ENCODE measurements at regions not wholly inside any gene's neighbourhood (a gene's known extent, or its start where the extent isn't known, plus 50 kb on each side); places are given as distances from the start of the nearest gene placed in this dataset.

GRCh38 chr10:32167450-32167849 is 111.2 kb upstream of the KIF5B start:
- TF ChIP-seq CTCF (IDR thresholded peaks at IDR 0.05 in 2 of 3, conservative IDR thresholded peaks at IDR 0.05 in 1 of 3; ENCODE audit: insufficient read depth in 2 of 3, low read depth in 1 of 3, low read length in 3 of 3) (no peak), HOXB6 (CRISPR knock-in tag; IDR thresholded peaks at IDR 0.05; ENCODE audit: borderline replicate concordance) (no peak), PHTF2 (CRISPR knock-in tag; IDR thresholded peaks at IDR 0.05) (no peak), MYC (IDR thresholded peaks at IDR 0.05; ENCODE audit: low read depth, low read length) (no peak), MYC (CRISPR knock-in tag; IDR thresholded peaks at IDR 0.05; ENCODE audit: borderline replicate concordance, low read depth) (no peak)

Measured in K562 (cell line).